ENCODE measurements at regions not wholly inside any gene's neighbourhood (a gene's known extent, or its start where the extent isn't known, plus 50 kb on each side); places are given as distances from the start of the nearest gene placed in this dataset.

DNA sequence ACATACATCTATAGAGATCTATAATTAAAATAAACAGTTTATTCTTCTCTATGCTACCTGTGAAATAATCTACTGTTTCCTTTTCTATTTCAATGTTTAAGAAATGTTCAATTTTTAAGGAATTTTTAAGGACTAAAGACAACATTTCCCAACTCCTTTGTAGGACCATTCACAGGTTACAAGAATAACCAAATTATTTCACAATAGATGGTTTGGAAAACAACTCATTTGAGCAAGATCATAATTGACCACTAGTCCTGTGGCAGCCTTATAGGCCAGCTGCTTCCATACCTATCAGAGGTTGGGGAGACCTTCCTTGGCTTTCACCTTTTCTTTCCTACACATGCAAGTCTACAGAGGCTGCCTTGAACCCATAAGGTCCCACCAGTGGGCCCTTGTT, 193.7 kb downstream of the TTC39B start:
- H3K4me3 ChIP-seq, result no peak overlapping the region
- Mint-ChIP-seq H3K27me3 (ENCODE audit: insufficient read depth, low read depth, poor library complexity) (peaks cover 11% of the 10 kb centered on the region), H3K36me3 (ENCODE audit: low read depth) (no peaks in the 10 kb centered on the region)

More for the DNA sequence above, 193.7 kb downstream of the TTC39B start:
- Histone ChIP-seq H3K79me2 (replicated peaks; ENCODE audit: insufficient read depth) (no peaks in the 10 kb centered on the region), H3K4me1 (ENCODE audit: insufficient read depth) (peaks cover 9% of the 10 kb centered on the region; the same call in 1 of the 2 replicates), H3K27me3 (ENCODE audit: insufficient read depth) (no peaks in the 10 kb centered on the region), H3K4me2 (no peak overlapping the region), H3K27ac (ENCODE audit: low read depth) (no peak overlapping the region), H3K36me3 (ENCODE audit: insufficient read depth) (no peaks in the 10 kb centered on the region), H4K20me1 (replicated peaks; ENCODE audit: insufficient read depth) (no peaks in the 10 kb centered on the region), H2AFZ (no peak overlapping the region), H3F3A (replicated peaks; ENCODE audit: low read depth) (no peaks in the 10 kb centered on the region), H3K9me2 (ENCODE audit: insufficient read depth) (peaks cover 17% of the 10 kb centered on the region; the same call in 1 of the 2 replicates)
- H3K4me1 Mint-ChIP-seq, result peaks cover 22% of the 10 kb centered on the region
- no peaks in the 10 kb centered on the region for H3K9me3 Mint-ChIP-seq
- ATAC-seq, result no peak
- no peak for TF ChIP-seq EZH2phosphoT487 (IDR thresholded peaks at IDR 0.05; ENCODE audit: unreplicated experiment)
- TF ChIP-seq ZNF331 (CRISPR knock-in tag; IDR thresholded peaks at IDR 0.05; ENCODE audit: low read depth), result no peak
- TF ChIP-seq REST (IDR thresholded peaks at IDR 0.05; ENCODE audit: unreplicated experiment), result no peak
- no peak for TF ChIP-seq JUNB (IDR thresholded peaks at IDR 0.05; ENCODE audit: unreplicated experiment)
- no peak for TF ChIP-seq EZH2 (IDR thresholded peaks at IDR 0.05; ENCODE audit: low read depth, unreplicated experiment)
- TF ChIP-seq CREB1 (CRISPR knock-in tag; IDR thresholded peaks at IDR 0.05; ENCODE audit: low read depth), result no peak
- TF ChIP-seq NANOG (IDR thresholded peaks at IDR 0.05; ENCODE audit: borderline replicate concordance), result no peak
- no peak for TF ChIP-seq POLR2AphosphoS5 (IDR thresholded peaks at IDR 0.05; ENCODE audit: low read depth)
- TF ChIP-seq STAT1 (IDR thresholded peaks at IDR 0.05; ENCODE audit: unreplicated experiment), result no peak
- no peak for TF ChIP-seq ETS1 (IDR thresholded peaks at IDR 0.05)
- TF ChIP-seq ZNF462 (CRISPR knock-in tag; IDR thresholded peaks at IDR 0.05), result no peak
- TF ChIP-seq, protein P1, sequence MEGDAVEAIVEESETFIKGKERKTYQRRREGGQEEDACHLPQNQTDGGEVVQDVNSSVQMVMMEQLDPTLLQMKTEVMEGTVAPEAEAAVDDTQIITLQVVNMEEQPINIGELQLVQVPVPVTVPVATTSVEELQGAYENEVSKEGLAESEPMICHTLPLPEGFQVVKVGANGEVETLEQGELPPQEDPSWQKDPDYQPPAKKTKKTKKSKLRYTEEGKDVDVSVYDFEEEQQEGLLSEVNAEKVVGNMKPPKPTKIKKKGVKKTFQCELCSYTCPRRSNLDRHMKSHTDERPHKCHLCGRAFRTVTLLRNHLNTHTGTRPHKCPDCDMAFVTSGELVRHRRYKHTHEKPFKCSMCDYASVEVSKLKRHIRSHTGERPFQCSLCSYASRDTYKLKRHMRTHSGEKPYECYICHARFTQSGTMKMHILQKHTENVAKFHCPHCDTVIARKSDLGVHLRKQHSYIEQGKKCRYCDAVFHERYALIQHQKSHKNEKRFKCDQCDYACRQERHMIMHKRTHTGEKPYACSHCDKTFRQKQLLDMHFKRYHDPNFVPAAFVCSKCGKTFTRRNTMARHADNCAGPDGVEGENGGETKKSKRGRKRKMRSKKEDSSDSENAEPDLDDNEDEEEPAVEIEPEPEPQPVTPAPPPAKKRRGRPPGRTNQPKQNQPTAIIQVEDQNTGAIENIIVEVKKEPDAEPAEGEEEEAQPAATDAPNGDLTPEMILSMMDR (conservative IDR thresholded peaks at IDR 0.05; ENCODE audit: low read depth in 2 of 2), result no peak
- TF ChIP-seq ZNF114 (CRISPR knock-in tag; IDR thresholded peaks at IDR 0.05), result no peak
- H3K4me3 Mint-ChIP-seq, result no peak overlapping the region
- H3K27ac Mint-ChIP-seq, result no peak overlapping the region
- no peak for DNase-seq (ENCODE audit: low spot score)

Data from GM23338 (cell line).